GM21717 (cell line): ENCODE measurements at regions not wholly inside any gene's neighbourhood (a gene's known extent, or its start where the extent isn't known, plus 50 kb on each side); places are given as distances from the start of the nearest gene placed in this dataset.

ENCODE experiments used
- ATAC-seq: cut with Tn5 transposase; IDR thresholded peaks from one replicate; pipeline ENCODE4 v1.9.1; 2021; ENCODE audit warnings: mild to moderate bottlenecking, moderate library complexity; ENCODE audit not compliant: unreplicated experiment

DNA sequence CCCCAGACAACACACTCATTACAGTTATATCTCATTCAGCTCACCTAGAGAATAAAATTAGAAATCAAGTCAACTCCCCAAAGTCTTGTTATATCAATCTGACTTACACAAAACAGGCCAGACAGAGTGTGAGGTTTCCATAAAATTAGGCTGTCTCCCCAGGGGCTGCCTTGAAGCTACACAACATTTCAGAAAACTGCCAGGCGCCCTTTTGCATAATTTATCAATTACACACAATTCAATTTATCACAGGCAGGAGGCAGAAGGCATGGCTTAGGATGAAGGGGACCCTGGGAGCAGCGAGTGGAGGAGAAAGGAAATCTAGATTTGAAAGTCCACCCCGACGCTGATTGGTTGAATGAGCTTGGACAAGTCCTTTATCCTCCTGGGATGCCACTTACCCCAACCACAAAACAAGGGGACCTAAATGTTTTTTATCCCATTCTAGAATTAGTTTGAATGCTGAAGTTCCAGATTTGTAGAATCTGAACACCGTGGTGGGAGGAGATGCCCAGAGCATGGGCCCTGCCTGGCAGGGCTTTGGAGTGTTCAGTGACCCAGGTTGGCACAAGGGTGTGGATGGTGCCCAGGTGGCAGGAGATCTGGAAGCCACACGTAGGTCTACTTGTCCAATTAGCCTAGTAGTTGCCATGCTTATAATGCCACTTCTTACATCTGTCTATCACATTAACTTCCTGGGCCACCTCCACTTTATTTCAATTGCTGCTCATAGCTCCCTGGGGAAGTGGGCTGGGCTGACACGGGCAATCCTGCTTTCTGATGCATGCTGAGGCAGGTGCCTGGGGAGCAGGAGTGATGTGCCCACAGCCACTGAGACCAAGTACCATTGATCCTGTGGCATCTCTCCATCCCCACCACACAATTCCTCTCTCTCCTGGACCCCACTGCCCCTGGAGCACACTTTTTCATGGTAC lies 119.8 kb upstream of the TLE3 start:
- ATAC-seq = no peak

DNA sequence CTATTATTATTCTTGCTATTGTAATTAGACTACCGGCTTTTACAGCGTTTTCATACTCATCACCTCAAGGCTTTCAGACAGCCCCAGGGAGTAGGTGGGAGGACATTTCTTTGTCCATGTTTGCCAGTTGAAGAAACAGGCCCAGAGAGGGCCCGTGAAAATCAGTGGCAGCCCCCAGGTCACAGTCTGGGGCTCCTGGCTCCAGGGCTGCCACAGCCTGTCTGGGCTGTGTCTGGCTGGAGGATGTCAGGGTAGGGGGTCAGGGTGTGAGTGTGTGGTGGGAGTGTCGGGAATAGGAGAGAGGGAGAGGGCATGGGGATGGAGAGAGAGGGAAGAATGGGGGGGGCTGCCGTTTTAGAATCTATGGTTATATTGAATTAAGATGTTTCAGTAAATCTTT lies 118.2 kb upstream of the TLE3 start:
- ATAC-seq = no peak

GRCh38 chr15:70214941-70215635 lies 117.4 kb upstream of the TLE3 start:
- ATAC-seq = no peak

DNA sequence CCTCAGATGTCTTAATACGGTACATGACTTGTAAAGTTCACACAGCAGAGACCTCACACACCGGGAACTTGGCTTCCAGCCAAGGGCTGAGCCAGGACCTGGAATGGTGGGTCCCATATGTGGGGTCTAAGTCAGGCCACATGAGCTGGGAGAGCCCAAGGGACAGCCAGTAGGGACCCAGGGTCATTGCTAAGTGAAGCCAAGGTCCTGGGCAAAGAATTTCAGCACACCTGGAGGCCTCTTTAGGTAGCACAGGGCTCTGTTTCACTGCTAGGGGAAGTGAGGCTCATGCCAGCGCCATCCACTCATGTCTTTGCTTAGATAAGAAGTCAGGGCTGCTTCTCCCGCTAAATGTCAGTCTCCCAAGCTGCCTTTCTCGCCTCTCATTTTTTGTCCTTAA lies 116.6 kb upstream of the TLE3 start:
- ATAC-seq = no peak

GRCh38 chr15:70213794-70214193 lies 116.1 kb upstream of the TLE3 start:
- no peak for ATAC-seq

GRCh38 chr15:70212963-70213315 lies 115.2 kb upstream of the TLE3 start:
- no peak for ATAC-seq

DNA sequence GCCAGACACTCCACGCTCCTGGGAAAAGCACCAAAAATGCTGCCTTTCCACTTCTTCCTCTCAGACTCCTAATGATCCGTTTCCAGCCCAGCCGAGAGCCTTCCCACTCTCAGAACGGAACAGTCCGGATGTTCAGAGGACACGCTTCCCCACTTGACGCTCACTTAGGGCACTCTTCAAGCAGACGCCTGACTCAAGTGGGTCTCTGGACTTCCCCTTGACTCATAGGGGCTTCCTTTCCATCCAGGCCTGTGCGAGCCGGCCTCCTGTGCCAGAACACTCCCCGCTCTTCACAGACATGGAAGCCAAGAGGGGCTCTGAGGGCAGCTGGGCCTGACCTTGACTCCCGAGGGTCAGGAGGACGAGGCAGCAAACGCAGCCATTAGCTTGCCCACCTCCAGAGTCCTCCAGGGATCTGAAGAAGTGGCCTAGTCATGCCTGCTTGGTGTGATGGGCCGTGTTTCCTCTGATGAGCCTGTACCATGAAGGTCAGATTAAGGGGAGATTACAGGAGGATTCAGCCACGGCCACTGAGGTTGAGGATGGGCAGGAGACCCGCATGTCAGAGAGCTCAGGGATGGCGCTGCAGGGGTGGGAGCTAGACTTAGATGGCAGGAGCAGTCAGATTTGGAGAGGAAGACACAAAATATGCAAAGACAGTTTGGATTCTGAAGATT lies 114.7 kb upstream of the TLE3 start:
- ATAC-seq = no peak

- ATAC-seq = no peak
These were observed 112.8 kb upstream of the TLE3 start for GRCh38 chr15:70210528-70210927.

GRCh38 chr15:70210076-70210475 lies 112.4 kb upstream of the TLE3 start:
- no peak for ATAC-seq

- ATAC-seq = no peak
These were observed 111.8 kb upstream of the TLE3 start for GRCh38 chr15:70209499-70209898.

DNA sequence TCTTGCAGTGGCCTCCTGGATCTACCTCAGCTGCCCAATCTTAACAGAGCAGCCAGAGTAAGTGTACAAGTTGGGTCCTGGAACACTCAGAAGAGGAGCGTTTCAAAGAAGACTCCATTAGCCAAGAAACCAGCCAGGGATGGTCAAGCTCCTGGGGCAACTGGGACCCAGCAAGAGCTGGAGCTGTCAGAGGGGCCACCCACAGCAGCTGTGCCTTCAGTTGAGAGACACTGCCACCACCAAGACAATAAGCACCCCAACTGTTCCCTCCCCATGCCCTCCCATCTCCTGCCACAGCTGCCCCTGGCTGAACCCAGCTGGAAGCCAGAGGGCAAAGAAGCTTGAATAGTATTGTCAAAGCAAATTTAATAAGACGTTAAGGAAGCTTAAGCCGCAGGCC lies 110.6 kb upstream of the TLE3 start:
- ATAC-seq = no peak

GRCh38 chr15:70206668-70207067 lies 109.0 kb upstream of the TLE3 start:
- no peak for ATAC-seq

DNA sequence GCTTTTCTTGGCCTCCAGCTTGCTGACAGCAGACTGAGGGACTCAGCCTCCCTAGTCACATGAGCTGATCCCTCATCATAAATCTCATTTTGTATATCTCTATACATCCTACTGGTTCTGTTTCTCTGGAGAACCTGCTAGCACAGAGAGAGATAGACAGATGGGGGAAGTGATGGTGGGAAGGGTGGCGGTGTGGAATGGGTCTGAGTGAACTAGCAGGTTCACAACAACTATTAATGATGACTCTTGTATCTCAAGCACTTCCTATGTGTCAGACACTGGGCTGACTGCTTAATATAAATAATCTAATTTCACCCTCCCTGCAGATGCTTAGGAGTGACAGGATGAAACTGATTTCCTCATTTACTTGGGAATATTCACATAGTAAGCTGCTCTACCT lies 106.9 kb upstream of the TLE3 start:
- no peak for ATAC-seq

- ATAC-seq = no peak
These were observed 106.4 kb upstream of the TLE3 start for GRCh38 chr15:70203981-70204560.

GRCh38 chr15:70202756-70203155 lies 105.0 kb upstream of the TLE3 start:
- ATAC-seq = no peak

GRCh38 chr15:70201425-70201775 lies 103.7 kb upstream of the TLE3 start:
- ATAC-seq = no peak

- ATAC-seq = no peak
These were observed 103.1 kb upstream of the TLE3 start for GRCh38 chr15:70200511-70201424.

DNA sequence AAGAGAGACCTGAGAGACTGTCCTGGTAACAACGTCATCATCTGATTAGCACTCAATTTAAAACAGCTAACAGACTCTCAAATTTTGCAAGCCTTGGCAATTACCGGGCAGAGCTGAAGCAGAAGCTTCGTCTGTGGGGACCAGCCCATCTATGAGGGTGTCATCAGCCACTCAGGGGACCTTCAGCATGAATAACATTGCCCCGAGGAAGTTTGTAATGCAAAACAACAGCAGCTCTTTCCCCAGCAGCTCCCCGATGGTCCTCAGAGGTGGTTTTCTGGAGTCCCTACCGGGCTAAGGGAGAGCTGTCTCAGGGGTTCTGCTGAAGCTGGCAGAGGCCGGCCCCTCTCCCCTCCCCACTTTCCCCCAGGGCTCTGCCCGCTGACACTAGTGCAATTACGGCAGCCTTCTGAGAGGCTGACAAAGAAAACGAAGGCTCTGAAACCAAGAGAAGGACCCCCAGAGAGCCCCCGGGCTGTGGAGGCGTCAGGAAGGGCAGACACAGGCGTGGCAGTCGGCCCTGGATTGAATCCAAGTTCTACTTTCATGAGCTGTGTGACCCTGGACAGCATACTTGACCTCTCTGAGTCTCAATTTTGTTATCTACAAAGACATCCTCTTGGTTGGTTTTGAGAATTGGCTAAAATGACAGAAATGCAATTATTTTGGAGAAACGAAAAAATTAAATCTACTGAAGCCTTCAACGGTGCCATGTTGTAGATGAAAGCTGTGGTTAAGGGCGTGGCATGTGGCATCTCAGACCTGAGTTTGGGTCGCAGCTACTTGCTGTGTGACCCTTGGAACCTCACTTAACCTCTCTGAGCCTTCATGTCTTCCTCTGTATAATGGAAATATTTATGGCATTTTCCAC lies 102.1 kb upstream of the TLE3 start:
- no peak for ATAC-seq

- ATAC-seq = no peak
These were observed 101.4 kb upstream of the TLE3 start for GRCh38 chr15:70199124-70199482.
